ENCODE measurements at regions not wholly inside any gene's neighbourhood (a gene's known extent, or its start where the extent isn't known, plus 50 kb on each side); places are given as distances from the start of the nearest gene placed in this dataset.

DNA sequence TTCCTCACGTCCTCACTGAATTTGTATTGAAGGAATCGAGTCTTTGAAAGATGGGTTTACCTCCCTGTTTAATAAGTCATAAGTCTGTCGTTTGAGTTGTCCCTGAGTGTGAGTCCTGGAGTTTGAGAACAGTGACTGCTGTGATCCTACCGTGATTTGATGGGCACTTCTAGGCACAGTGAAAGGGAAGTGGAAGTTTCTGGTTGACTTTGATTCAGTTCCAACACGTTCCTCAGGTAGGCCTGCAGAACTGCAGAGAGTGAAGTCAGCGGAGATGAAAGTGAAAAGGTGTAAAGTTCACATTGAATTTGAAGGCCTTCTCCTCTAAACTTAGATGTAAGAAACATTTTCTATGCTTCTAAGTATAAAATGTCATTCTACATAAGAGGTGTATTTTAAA is 52.9 kb upstream of the ACKR3 start:
- ChIA-PET CTCF (no interaction called here), POLR2A (no interaction called here)
- TF ChIP-seq SIN3A (IDR thresholded peaks at IDR 0.05; ENCODE audit: borderline replicate concordance, insufficient read depth, low read depth, low read length), result no peak
- H3K9me3 ChIP-seq (ENCODE audit: control insufficient read depth, insufficient read depth, low read depth, low read length), result no peaks in the 10 kb centered on the region
- DNase-seq (ENCODE audit: low read depth, low spot score), result no peak
- H3K36me3 ChIP-seq (ENCODE audit: control insufficient read depth, insufficient read depth, low read length), result no peaks in the 10 kb centered on the region
- H3K4me1 ChIP-seq (ENCODE audit: control insufficient read depth, insufficient read depth, low read length), result no peaks in the 10 kb centered on the region
- no TSS peak for BruUV-seq (replicated peaks)
- no peak overlapping the region for H3K27ac ChIP-seq (ENCODE audit: low read length)
- in situ Hi-C loops (cut with HindIII; ENCODE audit: low pct_unique_long_range_greater_than_20kb, low sequenced_read_pairs), result no loop called here
- intact Hi-C loops (cut with micrococcal nuclease; ENCODE audit: unreplicated experiment), result no loop called here
- peaks cover 6% of the 10 kb centered on the region for H3K27me3 ChIP-seq (ENCODE audit: control insufficient read depth, insufficient read depth, low read length)
- H3K4me3 ChIP-seq (ENCODE audit: low read depth in 2 of 2, low read length in 2 of 2), result no peak overlapping the region
- ATAC-seq, result no peak

DNA sequence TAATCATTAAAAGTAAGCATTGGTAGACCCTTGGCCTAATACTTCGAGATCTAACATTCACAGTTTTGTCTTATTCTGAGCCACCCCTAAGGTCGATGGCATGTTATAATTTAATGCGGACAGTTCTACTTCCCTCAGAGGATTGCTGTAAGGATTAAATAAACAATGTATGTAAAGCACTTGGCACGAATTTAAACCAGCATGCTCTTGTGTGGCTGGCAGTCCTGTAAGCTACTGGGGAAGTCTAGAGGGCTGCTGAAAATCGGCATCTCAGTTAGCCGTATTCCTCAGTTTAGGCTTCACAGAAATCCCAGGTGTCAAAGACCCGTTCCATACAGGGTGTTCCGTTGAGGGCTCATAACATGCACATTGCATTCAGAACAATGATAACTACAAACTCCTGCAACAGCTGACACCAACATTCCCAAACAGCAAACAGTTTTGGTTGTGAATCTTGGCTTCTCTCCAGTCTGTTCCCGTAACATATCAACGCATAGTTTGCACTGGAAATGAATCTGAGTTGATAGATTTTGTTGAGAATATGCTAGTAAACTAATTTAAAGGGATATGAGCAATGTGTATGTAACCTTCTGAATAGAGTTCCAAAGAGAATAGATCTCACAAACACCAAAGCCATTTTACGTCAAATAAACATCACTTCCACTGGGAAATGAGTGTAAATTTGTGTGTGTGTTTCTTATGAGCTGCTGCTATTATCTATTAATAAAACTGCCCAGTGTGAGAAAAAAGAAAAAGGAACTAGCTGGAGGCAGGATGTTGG is 52.2 kb upstream of the ACKR3 start:
- DNase-seq (ENCODE audit: low read depth, low spot score), result no peak
- Histone ChIP-seq H3K27me3 (ENCODE audit: control insufficient read depth, insufficient read depth, low read length) (peaks cover 13% of the 10 kb centered on the region), H3K36me3 (ENCODE audit: control insufficient read depth, insufficient read depth, low read length) (no peaks in the 10 kb centered on the region), H3K4me1 (ENCODE audit: control insufficient read depth, insufficient read depth, low read length) (no peaks in the 10 kb centered on the region), H3K4me3 (ENCODE audit: low read depth in 2 of 2, low read length in 2 of 2) (no peak overlapping the region), H3K27ac (ENCODE audit: low read length) (no peak overlapping the region), H3K9me3 (ENCODE audit: control insufficient read depth, insufficient read depth, low read depth, low read length) (no peaks in the 10 kb centered on the region)
- BruUV-seq (replicated peaks), result no TSS peak
- in situ Hi-C loops (cut with HindIII; ENCODE audit: low pct_unique_long_range_greater_than_20kb, low sequenced_read_pairs), result no loop called here
- no peak for ATAC-seq
- no peak for TF ChIP-seq SIN3A (IDR thresholded peaks at IDR 0.05; ENCODE audit: borderline replicate concordance, insufficient read depth, low read depth, low read length)
- TF ChIP-seq, protein P1, sequence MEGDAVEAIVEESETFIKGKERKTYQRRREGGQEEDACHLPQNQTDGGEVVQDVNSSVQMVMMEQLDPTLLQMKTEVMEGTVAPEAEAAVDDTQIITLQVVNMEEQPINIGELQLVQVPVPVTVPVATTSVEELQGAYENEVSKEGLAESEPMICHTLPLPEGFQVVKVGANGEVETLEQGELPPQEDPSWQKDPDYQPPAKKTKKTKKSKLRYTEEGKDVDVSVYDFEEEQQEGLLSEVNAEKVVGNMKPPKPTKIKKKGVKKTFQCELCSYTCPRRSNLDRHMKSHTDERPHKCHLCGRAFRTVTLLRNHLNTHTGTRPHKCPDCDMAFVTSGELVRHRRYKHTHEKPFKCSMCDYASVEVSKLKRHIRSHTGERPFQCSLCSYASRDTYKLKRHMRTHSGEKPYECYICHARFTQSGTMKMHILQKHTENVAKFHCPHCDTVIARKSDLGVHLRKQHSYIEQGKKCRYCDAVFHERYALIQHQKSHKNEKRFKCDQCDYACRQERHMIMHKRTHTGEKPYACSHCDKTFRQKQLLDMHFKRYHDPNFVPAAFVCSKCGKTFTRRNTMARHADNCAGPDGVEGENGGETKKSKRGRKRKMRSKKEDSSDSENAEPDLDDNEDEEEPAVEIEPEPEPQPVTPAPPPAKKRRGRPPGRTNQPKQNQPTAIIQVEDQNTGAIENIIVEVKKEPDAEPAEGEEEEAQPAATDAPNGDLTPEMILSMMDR (IDR thresholded peaks at IDR 0.05), result no peak
- TF ChIP-seq TCF7L2 (IDR thresholded peaks at IDR 0.05; ENCODE audit: low read depth, low read length), result no peak
- TF ChIP-seq, protein P2, sequence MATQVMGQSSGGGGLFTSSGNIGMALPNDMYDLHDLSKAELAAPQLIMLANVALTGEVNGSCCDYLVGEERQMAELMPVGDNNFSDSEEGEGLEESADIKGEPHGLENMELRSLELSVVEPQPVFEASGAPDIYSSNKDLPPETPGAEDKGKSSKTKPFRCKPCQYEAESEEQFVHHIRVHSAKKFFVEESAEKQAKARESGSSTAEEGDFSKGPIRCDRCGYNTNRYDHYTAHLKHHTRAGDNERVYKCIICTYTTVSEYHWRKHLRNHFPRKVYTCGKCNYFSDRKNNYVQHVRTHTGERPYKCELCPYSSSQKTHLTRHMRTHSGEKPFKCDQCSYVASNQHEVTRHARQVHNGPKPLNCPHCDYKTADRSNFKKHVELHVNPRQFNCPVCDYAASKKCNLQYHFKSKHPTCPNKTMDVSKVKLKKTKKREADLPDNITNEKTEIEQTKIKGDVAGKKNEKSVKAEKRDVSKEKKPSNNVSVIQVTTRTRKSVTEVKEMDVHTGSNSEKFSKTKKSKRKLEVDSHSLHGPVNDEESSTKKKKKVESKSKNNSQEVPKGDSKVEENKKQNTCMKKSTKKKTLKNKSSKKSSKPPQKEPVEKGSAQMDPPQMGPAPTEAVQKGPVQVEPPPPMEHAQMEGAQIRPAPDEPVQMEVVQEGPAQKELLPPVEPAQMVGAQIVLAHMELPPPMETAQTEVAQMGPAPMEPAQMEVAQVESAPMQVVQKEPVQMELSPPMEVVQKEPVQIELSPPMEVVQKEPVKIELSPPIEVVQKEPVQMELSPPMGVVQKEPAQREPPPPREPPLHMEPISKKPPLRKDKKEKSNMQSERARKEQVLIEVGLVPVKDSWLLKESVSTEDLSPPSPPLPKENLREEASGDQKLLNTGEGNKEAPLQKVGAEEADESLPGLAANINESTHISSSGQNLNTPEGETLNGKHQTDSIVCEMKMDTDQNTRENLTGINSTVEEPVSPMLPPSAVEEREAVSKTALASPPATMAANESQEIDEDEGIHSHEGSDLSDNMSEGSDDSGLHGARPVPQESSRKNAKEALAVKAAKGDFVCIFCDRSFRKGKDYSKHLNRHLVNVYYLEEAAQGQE (IDR thresholded peaks at IDR 0.05; ENCODE audit: insufficient read depth in 1 of 2, low read depth in 2 of 2, low read length in 1 of 2), result no peak
- TF ChIP-seq POLR2AphosphoS5 (IDR thresholded peaks at IDR 0.05; ENCODE audit: low read depth, low read length), result no peak
- intact Hi-C loops (cut with micrococcal nuclease; ENCODE audit: unreplicated experiment), result no loop called here
- ChIA-PET CTCF (no interaction called here), POLR2A (no interaction called here)
